Fibroblast of mammary gland (primary cell): ENCODE measurements at regions not wholly inside any gene's neighbourhood (a gene's known extent, or its start where the extent isn't known, plus 50 kb on each side); places are given as distances from the start of the nearest gene placed in this dataset.
A peak's percentile ranks its signal among the peaks of the same experiment; 100 is the strongest.

Experiments used
- DNase-seq: peaks from one replicate; pipeline ENCODE4 v3.0.0-alpha.2; 2010; ENCODE audit warnings: low read depth
- H3K4me3 ChIP-seq: 2 replicates; pipeline ENCODE4 v1.5.1; 2011; ENCODE audit warnings: low read depth, mild to moderate bottlenecking, low read length, moderate library complexity; ENCODE audit not compliant: control insufficient read depth
- CTCF ChIP-seq: conservative IDR thresholded peaks from 2 replicates; pipeline ENCODE4 v1.5.1; 2011; ENCODE audit warnings: low read depth, low read length, inconsistent platforms; ENCODE audit not compliant: control insufficient read depth, insufficient read depth

GRCh38 chr3:154013736-154014135 lies 107.5 kb upstream of the ARHGEF26 start:
- no peak for TF ChIP-seq CTCF
- H3K4me3 ChIP-seq, result no peak overlapping the region
- no peak for DNase-seq

- no peak for TF ChIP-seq CTCF
- H3K4me3 ChIP-seq, result no peak overlapping the region
- no peak for DNase-seq
Measured at GRCh38 chr3:154015307-154015706, 105.9 kb upstream of the ARHGEF26 start.

- DNase-seq, result peak; percentile 22
- peak; percentile 61 for TF ChIP-seq CTCF
- H3K4me3 ChIP-seq, result no peak overlapping the region
Measured at GRCh38 chr3:154018100-154018696, 103.0 kb upstream of the ARHGEF26 start.

- TF ChIP-seq CTCF, result no peak
- DNase-seq, result no peak
- H3K4me3 ChIP-seq, result no peak overlapping the region
Measured at GRCh38 chr3:154022606-154023005, 98.6 kb upstream of the ARHGEF26 start.

GRCh38 chr3:154023148-154023547 lies 98.0 kb upstream of the ARHGEF26 start:
- TF ChIP-seq CTCF, result no peak
- no peak overlapping the region for H3K4me3 ChIP-seq
- DNase-seq, result peak; percentile 40

- H3K4me3 ChIP-seq, result no peak overlapping the region
- no peak for TF ChIP-seq CTCF
- no peak for DNase-seq
Measured at GRCh38 chr3:154025007-154025406, 96.2 kb upstream of the ARHGEF26 start.

GRCh38 chr3:154029926-154030325 lies 91.3 kb upstream of the ARHGEF26 start:
- no peak overlapping the region for H3K4me3 ChIP-seq
- no peak for DNase-seq

More at GRCh38 chr3:154029926-154030325, 91.3 kb upstream of the ARHGEF26 start:
- no peak for TF ChIP-seq CTCF
